ENCODE measurements at regions not wholly inside any gene's neighbourhood (a gene's known extent, or its start where the extent isn't known, plus 50 kb on each side); places are given as distances from the start of the nearest gene placed in this dataset.

DNA sequence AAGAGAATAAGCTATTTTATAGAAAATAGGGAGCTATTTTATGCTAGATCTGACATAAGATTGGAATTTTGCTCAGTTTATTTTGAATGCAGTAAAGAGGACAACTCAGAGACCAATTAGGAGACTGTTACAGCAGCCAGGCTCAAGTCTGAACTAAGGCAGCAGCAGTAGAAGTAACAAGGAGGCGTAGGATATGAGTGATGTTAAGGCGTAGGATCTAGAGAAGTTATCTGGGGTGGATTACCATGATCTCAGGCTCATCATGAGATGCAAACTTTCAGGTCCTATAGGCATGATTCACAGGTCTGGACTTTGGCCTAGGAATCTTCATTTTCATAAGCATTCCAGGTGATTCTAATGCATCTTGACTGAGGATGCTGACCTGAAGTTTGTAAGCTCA, 108.9 kb upstream of the BLID start:
- no peak for DNase-seq

DNA sequence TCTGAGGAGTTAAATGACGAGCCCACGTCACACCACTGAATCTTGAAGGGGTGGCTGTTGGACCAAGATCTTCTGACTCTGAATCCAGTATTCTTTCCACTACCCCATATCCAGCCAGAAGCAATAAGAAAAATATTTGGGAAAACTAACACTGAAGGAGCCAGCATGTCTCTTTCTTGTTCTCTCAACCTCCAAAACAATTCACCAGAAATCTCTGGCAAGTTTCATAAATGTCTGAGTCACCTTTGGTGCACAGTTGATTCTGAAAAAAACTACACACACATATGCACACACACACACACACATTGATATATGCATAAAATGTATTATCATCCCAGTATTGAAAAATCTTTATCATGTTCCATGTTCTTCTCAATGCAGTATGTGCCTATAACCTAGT, 104.3 kb upstream of the BLID start:
- no peak for DNase-seq

DNA sequence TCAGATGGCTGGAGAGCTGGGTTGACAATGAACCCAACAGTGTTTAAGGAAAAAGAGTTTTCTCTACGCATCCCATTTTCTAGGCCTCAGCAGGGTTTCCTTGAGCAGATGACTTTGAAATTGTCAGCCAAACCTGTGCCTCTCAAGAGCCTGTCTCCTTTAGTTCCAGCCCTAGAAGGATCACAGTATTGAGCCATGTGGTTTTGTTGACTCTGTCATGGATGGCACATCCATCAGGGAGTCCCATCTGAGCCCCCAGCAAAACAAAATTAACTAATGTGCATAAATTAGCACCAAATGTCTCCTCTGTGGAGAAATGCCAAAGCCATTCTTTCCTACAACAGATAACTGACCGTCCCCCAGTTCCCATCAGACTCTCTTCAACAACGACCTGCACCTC, 103.8 kb upstream of the BLID start:
- no peak for DNase-seq

DNA sequence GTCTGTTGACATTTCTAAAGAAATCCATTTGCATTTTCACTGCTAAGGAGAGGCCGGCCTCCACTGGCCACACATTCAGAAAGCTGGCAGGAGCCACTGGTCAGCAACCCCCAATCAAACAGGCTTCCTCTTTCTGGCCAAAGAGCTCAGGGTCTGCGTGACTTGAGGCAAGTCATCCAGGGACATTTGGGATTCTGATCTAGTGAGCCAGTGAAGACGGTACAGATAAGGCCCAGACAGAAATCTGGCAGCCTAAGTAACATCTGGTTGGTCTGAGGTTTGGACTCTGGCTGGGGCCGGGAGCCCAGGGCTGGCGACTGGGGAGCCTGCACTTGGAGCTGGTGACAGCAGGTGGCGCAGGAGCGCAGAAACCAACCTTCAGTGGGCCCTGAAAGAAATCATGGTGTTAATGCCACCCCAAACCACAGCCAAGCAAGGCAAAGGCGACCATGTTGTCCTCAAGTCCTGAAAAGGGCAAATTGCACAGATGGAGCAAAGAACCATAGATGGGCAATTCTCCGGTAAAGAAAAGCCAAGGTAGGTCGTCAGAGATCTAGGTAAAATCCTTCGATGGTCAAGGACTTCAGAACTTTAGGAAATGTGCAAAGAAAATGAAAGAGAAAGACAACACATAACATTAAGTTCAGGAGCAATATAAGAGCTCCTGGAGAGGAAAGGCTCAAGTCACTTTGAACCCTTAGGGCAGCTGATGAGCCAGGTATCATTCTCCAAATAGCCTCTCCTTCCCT, 99.4 kb upstream of the BLID start:
- DNase-seq: peak; percentile 13 to 58

DNA sequence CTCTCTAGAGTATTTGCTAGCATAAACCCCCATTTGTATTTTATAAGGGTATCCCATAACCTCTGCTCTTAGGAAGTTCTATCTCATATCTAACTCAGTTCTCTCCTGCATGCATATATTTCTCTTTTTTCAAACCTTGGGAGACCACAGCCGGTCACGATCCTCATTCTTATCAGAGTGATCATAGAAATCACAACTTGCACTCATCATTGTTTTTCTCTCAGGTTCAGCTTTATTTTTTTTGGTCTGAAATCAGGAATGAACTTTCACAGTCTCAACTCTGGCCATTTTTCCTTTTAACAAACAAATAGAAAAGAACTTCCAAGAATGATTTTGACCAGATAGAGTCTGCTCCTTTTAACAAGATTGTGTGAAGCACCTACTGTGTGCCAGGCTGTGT, 98.6 kb upstream of the BLID start:
- DNase-seq: no peak

DNA sequence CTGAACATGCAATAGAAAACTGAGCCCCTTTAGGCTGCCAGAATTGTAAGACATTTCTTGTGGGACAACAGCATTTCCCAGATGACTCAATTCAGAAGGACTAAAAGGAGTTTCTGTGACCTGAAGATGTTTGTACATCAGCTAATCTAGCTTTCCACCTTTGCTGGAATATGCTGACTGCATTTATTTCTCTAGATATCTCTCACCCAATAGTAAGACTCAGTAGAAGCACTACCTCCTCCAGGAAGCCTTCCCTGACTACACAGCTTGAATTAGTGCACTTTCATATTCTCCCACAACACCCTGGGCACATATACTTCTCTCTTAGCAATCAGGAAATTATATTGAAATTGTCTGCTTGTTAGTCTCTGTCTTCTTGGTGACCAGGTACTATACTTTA, 98.1 kb upstream of the BLID start:
- DNase-seq: no peak

DNA sequence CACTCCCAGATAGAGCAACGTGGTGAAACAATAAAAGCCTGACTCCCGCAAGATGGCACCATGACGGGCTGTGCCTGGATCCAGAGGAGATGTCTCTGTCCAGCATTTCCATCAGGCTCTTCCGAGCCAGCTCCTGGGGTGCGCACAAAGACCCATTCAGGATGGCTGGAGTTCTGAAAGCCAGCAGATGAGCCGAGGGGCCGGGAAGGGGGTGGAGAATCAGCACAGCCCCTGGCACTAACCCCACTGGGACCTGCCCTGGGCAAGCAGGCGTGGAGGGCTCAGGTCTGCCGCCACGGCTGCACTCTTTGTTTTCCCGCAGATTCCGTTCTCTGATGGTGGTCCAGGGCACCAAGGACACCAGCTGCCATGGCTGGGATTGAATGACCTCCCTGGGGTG, 97.2 kb upstream of the BLID start:
- DNase-seq: no peak

DNA sequence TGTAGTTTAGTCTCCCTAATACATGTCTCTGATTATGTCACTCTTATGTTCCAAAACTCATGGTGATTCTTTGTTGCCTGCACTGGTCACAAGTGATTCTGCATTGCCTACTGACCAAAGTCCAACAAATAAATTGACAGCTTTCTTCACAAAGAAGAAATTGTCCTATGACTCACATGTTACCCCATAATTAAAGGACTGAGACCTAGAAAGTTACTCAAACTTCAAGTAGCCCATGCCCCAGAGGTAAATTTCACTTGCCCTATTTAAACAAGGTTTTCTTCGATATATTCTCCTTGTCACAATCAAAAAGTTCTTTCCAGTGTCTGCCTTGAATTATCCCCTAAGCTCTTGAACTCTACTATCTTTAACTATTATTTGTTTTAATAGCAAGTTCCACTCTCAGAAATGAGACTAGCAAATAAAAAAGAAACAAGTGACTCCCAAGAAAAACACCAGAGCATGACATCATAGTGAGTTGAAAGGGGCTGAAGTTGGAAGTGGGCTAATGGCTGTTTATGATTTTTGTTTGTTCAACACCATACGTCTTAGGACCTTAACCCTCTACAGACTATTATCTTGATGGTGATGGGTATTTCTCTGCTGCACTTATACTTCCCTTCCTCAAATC, 94.5 kb upstream of the BLID start:
- no peak for DNase-seq

DNA sequence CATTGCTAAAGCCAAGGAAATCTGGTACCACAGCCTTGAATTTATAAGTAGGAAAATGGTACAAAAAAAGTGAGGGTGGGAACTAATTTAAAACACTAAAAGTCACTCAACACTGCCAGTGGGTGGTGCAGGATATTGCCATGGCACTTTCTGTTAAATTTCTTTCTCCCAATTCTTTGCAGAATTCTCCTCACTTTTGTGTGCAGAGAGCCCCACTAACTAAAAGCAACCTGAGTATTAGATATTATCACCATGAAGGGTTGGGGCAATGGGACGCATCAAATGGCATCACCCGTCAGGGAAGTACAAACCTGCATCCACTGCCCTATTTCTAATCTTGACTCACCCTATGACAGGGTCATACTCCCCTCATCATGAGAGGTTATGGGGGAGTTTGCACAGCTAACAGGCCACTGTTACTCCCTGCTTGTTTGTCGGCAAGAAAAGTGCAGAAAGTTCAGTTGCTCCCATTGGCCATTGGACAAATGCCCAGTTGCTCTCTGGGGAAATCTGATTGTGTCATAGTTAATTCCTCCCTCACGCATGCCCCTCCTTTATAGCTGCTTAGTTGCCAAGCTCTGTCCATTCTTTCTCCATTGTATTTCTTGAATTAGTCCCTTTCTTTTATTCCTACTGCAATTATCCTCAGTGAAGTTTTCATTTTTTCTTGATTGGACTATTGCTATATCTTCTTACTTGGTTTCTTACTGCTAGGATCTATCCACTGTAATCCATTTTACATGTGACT, 93.8 kb upstream of the BLID start:
- peak; percentile 11 to 18 for DNase-seq

DNA sequence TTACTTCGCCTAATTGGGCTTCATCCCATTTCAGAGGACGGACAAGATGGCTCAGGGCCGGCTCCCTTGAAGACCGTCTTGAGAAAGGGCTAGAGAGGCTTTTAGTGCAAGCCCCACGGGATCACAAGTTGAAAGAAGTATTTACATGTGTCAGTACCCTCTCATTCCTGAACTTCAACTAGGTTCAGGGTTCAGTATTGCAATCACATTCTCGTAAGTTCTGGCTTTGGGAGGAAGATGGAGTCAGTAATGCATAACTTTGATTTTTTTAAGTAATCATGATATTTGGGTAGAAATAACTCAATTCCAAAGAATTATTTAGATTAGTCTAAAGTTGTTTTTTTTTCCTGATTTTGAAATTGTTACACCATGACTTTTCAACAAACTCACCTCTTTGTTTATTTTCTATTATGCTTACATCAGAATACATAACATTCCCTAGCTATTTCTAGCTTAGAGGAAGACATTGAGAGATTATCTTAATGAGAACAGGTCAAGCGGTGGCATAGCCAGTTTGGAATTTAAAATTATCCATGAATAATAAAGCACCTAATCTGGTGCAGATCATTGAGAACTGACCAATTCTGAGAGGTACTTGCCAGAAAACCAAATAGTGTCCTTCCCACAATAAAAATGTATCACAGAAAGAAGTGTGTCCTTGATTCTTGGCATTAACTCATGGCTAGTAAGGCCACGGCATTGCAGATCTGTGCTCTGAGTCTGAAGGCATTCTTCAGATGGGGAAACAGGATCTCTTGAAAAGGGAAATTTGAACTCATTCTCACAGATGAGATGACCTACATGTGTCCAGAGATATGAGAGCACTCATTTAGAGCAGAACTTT, 92.1 kb upstream of the BLID start:
- no peak for DNase-seq

DNA sequence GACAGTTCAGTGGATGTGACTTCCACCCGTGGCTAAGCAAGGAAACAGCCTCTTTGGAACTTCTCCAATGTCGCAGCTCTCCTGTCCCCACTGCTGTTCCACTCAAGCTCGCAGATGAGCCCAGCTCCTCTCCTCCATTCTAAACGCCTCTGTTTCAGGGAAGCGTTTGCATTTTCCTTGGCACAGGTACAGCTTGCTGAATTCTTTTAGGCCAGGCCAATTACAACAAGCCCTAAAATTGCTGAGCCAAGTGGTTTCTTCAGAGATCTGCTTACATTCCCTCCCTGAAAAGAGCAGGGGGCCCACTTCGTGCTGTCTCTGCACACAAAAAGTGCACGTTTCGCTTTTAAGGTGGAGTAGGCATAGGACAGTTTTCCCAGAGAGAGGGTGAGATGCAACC, 91.5 kb upstream of the BLID start:
- DNase-seq: no peak

DNA sequence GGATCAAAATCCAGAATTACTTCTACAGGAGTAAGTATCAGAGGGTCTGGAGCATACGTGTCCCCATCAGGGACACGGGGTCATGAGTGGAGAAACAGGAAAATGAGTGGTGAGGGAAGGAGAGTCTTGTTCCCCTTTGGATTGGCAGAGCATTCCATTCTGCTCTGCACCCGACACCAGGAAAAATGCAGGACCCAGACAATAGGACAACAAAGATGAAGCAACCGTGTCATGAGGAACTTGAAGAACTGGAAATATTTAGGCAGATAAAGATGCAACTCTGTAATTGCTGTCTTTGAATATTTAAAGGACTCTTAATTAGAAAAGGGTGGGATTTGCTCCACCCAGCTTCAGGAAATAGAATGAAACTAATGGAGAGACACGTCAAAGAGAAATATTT, 89.0 kb upstream of the BLID start:
- no peak for DNase-seq

DNA sequence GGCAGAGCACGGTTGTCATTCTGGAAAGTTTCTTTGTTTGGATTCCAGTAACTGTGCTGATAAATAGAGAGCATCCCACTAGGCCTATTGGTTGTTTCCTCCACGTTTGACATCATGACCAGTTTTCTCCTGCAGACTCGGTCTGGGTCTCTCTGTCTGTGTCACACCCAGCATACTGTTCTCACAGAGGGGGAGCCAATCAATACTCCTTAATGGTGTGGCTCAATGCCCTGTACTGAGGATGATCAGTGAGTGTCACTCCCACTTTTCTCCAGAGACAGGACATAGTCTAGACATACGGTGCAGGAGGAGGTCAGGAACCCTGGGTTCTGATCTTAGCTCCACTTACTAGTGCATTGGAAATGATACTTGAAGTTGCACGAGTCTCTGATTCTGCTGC, 88.2 kb upstream of the BLID start:
- no peak for DNase-seq

DNA sequence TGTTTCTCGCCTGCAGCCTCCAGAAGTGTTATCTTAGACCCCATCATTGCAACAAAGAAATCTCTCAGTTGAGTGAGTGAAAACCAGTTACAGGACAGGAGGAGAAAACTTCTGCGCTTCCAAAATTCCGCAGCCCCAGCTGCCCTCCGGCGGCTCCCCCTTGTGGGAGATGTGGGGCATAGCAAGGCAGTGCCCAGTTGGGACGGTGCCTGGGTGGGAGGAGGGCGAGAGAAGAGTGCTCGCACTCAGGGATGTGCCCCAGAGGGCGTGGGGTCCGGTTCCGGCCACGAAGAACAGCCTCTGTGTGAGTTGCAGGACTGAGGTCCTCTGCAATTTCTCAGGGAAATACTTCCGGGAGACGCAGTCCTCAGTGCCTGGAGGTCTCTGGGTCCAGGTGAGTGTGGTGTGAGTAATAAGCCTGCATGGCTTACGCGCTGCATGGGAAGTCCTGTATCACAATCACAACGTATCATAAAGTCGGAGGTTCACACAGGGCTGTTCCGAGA, 87.0 kb upstream of the BLID start:
- peak; percentile 16 to 29 for DNase-seq

DNA sequence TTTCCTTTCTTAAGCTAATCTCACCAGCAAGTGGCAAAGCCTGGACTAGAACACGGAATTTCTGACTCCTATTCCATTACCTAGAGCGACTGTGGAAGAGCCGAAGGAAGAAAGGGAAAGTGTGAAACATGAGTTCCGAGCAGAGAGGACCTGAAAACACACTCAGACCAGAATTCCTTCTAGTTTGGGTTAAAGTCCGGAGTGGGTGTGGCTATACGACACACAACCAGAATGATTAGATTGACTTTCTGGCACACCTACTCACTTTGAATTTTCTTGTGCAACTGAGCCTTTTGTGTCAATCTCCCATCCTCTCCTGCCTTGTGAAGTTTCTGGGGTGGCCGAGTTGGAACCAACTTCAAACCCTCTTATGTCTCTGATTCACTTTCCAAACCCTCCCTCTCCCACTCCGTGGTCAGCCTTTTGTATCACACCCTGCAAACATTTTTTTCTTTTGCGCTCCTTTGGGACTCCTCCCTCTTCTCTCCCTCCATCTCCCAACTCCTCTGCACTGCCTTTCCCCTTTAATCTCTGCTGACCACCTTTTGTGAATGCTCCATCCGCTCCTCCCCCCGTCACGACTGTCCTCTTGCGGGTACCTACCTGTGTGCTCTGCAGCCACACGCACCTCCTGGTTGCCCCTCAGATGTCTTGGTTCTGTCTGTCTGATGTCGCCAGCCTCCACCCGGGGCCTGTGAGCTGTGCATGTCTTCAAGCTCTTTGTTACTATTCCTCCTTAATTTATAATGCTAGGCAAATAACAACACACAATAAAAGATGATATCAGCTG, 86.3 kb upstream of the BLID start:
- DNase-seq: no peak

DNA sequence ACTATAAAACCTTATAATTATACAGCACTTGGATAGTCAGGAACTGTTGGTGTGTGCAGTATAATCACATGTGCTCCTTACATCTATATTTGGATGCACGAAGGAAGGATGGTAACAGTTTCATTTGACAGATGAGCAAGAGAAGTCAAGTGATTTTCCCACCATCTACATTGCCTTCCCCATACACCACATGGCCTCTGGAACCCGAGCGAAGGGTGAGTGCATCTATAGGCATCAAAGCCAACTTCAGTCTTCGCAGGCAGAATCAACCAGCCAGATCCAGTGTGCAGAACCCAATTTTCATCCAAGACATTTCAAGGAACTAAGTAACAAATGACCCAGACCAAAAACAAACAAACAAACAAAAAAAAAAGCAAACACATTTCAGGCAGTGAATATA, 85.1 kb upstream of the BLID start:
- no peak for DNase-seq

DNA sequence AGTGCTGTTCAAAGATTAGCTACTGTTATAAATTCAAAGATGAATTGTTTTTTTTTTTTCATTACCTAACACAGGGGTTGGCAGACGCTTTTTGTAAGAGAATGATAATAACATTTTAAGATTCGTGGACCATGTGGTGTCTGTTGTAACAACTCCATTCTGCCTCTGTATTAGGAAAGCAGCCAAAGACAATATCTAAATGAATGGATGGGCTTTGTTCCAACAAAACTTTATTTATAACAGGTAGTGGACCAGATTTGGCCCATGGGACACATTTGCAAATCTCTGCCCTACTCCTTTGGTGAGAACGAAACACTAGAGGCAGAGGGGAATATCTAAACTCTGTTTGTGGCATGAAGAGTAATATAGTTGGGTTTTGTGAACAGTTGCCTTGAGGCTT, 83.6 kb upstream of the BLID start:
- no peak for DNase-seq

DNA sequence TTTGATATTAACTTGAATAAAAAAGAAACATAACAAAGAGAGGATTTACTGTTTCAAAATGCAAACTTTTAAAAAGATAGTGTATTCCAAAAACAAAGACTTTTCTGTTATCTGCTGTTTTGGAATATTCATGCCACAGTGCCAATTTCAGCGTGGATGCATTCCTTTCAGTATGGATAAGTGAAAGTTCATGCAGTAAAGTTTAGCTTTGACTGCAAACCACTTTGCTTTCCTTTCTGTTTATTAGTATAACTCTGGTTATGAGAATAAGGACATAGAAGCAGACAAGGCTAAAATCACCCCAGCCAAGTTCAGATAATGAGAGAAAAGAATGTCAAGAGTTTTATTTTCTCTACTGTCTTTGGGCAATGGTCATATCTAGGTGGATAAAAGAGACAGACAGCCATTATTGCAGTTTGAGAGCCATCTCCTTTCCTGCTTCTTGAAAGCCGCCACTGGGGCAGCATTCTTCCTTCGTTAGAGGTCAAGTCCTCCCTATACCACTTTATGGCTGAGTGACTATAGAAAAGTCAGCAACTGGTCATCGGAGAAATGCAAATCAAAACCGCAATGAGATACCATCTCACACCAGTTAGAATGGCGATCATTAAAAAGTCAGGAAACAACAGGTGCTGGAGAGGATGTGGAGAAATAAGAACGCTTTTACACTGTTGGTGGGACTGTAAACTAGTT, 82.4 kb upstream of the BLID start:
- DNase-seq: no peak

DNA sequence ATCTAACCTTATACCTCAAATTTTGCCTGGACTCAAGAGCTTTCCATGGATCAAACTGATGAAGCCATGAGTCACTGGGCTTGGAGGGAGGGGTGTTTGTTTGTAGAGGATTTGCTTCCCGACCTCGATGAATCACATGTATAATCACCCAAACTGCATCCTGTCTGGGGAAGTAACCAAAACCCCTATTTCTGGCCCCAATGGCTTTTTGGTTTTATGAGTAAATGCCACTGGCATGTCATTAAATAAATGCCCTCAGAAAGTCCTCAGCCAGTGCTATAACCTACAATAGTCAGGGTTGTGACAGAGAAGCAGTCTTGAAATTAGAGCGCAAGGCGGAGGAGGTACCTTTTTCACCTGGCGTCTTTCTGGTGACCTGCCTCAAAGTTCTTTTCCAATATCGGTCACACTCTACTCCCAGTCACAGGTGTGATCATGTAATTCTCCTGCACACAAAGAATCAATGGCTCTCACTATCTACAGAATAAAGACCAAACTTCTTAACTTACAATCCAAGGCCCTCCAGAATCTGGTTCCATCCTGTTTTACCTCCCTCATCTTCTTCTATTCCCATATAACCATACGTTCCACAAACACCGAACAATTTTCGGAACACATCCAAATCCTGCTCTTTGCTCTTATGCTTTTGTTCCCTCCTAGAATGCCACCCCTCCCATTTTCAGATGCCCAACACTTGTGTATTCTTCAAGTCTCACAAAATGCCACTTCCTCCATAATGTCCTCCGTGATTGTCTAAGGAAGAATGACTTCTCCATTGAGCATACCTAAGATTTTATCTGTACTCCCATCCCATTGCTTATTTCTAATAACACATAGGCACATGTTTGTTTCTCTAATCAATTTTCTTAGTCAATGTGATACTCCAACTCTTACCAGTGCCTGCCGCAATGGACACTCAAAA, 81.3 kb upstream of the BLID start:
- no peak for DNase-seq

DNA sequence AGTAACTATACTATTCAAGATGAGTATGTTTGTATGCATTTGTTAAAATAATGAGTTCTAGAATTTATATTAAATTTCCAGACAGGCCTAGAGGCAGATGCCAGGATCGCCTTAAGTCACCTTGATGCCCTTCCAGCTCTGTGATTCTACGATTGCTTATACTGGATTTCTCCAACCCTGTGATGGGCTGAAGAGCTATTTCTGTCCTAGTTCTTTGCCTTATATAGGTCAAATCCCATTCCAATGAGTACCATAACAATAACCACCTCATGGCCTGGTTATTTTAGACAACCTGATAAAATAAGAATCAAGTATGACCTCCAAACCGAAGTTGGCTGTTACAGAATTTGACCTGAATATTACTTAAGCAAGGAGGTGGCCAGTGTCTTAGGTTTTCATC, 79.8 kb upstream of the BLID start:
- no peak for DNase-seq
